ENCODE measurements at regions not wholly inside any gene's neighbourhood (a gene's known extent, or its start where the extent isn't known, plus 50 kb on each side); places are given as distances from the start of the nearest gene placed in this dataset.
"Not testable (repeated sequence)": the region's sequence is repeated elsewhere in the genome, so short reads cannot be mapped to it uniquely, and the experiment has no call there.

- 0% methylated on average over 1 of the region's 1 CpG for WGBS (ENCODE audit: insufficient coverage, insufficient replicate concordance, low lambda C conversion rate, missing lambda C conversion rate)
- Histone ChIP-seq H4K20me1 (ENCODE audit: control insufficient read depth, insufficient read depth) (no peaks in the 10 kb centered on the region), H3K9ac (ENCODE audit: control insufficient read depth, insufficient read depth, low read length) (no peak overlapping the region), H2AFZ (ENCODE audit: control insufficient read depth, low read depth, low read length) (no peak overlapping the region), H3K27me3 (replicated peaks in 1 of 2; ENCODE audit: control insufficient read depth in 2 of 2, insufficient read depth in 2 of 2, low read length in 1 of 2) (no peaks in the 10 kb centered on the region), H3K9me3 (replicated peaks; ENCODE audit: control insufficient read depth, insufficient read depth, low read length) (no peaks in the 10 kb centered on the region), H3K4me3 (no peak overlapping the region), H3K79me2 (ENCODE audit: control insufficient read depth, insufficient read depth, low read length) (no peaks in the 10 kb centered on the region), H3K4me2 (ENCODE audit: control insufficient read depth, insufficient read depth) (no peak overlapping the region), H3K27ac (ENCODE audit: control insufficient read depth, insufficient read depth) (no peak overlapping the region), H3K36me3 (ENCODE audit: control insufficient read depth in 2 of 2, insufficient read depth in 2 of 2, low read length in 1 of 2) (no peaks in the 10 kb centered on the region), H3K4me1 (ENCODE audit: control insufficient read depth, insufficient read depth, low read length) (no peaks in the 10 kb centered on the region)
- TF ChIP-seq EGR1 (IDR thresholded peaks at IDR 0.05; ENCODE audit: borderline replicate concordance in 1 of 2, low read depth in 2 of 2, low read length in 2 of 2) (no peak), PAX8 (IDR thresholded peaks at IDR 0.05) (no peak), ZBED1 (IDR thresholded peaks at IDR 0.05; ENCODE audit: borderline replicate concordance) (no peak), YY1 (IDR thresholded peaks at IDR 0.05; ENCODE audit: low read depth, low read length) (no peak), FOXM1 (IDR thresholded peaks at IDR 0.05; ENCODE audit: low read depth, low read length) (no peak), RUNX3 (IDR thresholded peaks at IDR 0.05; ENCODE audit: low read length) (no peak)
- ChIA-PET SMC1A (ENCODE audit: uncharacterized antibody, unreplicated experiment) (no interaction called here), POLR2A (no interaction called here), CTCF (no interaction called here), RAD21 (ENCODE audit: unreplicated experiment) (no interaction called here)
- ATAC-seq: no peak
- no TSS peak for BruUV-seq (replicated peaks)
- FAIRE-seq: no peak
- no peak for DNase-seq (ENCODE audit: low read depth, low spot score)
- intact Hi-C loops (cut with micrococcal nuclease; ENCODE audit: unreplicated experiment): no loop called here
- in situ Hi-C loops (cut with MboI): no loop called here
Observed at GRCh38 chr7:96819111-96819700, 109.6 kb upstream of the SEM1 start.

- ATAC-seq; H4K20me1 ChIP-seq (ENCODE audit: control insufficient read depth, insufficient read depth); H3K27me3 ChIP-seq (replicated peaks in 1 of 2; ENCODE audit: control insufficient read depth in 2 of 2, insufficient read depth in 2 of 2, low read length in 1 of 2); in situ Hi-C loops (cut with MboI); RAD21 ChIA-PET (ENCODE audit: unreplicated experiment); H3K9ac ChIP-seq (ENCODE audit: control insufficient read depth, insufficient read depth, low read length); H3K4me3 ChIP-seq; H3K36me3 ChIP-seq (ENCODE audit: control insufficient read depth in 2 of 2, insufficient read depth in 2 of 2, low read length in 1 of 2); H3K27ac ChIP-seq (ENCODE audit: control insufficient read depth, insufficient read depth); H3K9me3 ChIP-seq (replicated peaks; ENCODE audit: control insufficient read depth, insufficient read depth, low read length); SMC1A ChIA-PET (ENCODE audit: uncharacterized antibody, unreplicated experiment); H3K4me1 ChIP-seq (ENCODE audit: control insufficient read depth, insufficient read depth, low read length); H2AFZ ChIP-seq (ENCODE audit: control insufficient read depth, low read depth, low read length); FAIRE-seq; CTCF ChIA-PET; POLR2A ChIA-PET; H3K79me2 ChIP-seq (ENCODE audit: control insufficient read depth, insufficient read depth, low read length); DNase-seq (ENCODE audit: low read depth, low spot score); H3K4me2 ChIP-seq (ENCODE audit: control insufficient read depth, insufficient read depth); BruUV-seq (replicated peaks); intact Hi-C loops (cut with micrococcal nuclease; ENCODE audit: unreplicated experiment): not testable (repeated sequence)
- 89% methylated on average over 1 of the region's 1 CpG for WGBS (ENCODE audit: insufficient coverage, insufficient replicate concordance, low lambda C conversion rate, missing lambda C conversion rate)
Observed at GRCh38 chr7:96821131-96821530, 111.5 kb upstream of the SEM1 start.

Measured in GM12878 (cell line).